ENCODE measurements at regions not wholly inside any gene's neighbourhood (a gene's known extent, or its start where the extent isn't known, plus 50 kb on each side); places are given as distances from the start of the nearest gene placed in this dataset.

GRCh38 chr3:132187746-132188145 is 129.5 kb upstream of the ACP3 start:
- no peak for TF ChIP-seq HDGF (IDR thresholded peaks at IDR 0.05; ENCODE audit: borderline replicate concordance)
- TF ChIP-seq BHLHE40 (IDR thresholded peaks at IDR 0.05; ENCODE audit: borderline replicate concordance): no peak
- no peak for TF ChIP-seq SP1 (IDR thresholded peaks at IDR 0.05)
- no peak for TF ChIP-seq PKNOX1 (IDR thresholded peaks at IDR 0.05)
- TF ChIP-seq FOXK2 (IDR thresholded peaks at IDR 0.05): no peak
- TF ChIP-seq TARDBP (IDR thresholded peaks at IDR 0.05): no peak
- no peak for TF ChIP-seq CTBP1 (IDR thresholded peaks at IDR 0.05; ENCODE audit: borderline replicate concordance)
- TF ChIP-seq FOXA1 (IDR thresholded peaks at IDR 0.05): no peak
- no peak for TF ChIP-seq ELF4 (IDR thresholded peaks at IDR 0.05)
- no peak for TF ChIP-seq L3MBTL2 (conservative IDR thresholded peaks at IDR 0.05)
- no peak for TF ChIP-seq ARNT (IDR thresholded peaks at IDR 0.05)
- TF ChIP-seq SUZ12 (IDR thresholded peaks at IDR 0.05): no peak
